HepG2 (cell line): ENCODE measurements at regions not wholly inside any gene's neighbourhood (a gene's known extent, or its start where the extent isn't known, plus 50 kb on each side); places are given as distances from the start of the nearest gene placed in this dataset.

ENCODE experiments used
- ATAC-seq: fragments of 200-7000 bp; cut with Tn5 transposase; 3 replicates; pipeline ENCODE4 v1.9.1; 2020; ENCODE audit warnings: mild to moderate bottlenecking, moderate library complexity
- BruUV-seq: library from RNA; stranded (reverse); fragments of 400-500 nt; replicated peaks from 2 replicates; lab custom pipeline; 2021; lab: Mats Ljungman, UMichigan
- CTCF ChIA-PET: fragments of 300-600 bp; formaldehyde crosslinking; extraction: SDS; loops from one replicate; lab custom pipeline; 2021; ENCODE audit warnings: low total read pairs, inconsistent platforms, low intra/inter-chr PET ratio; lab: Yijun Ruan, JAX
- POLR2A ChIA-PET: fragments of 350-600 bp; sonication (Branson Sonifier 250); formaldehyde crosslinking; loops from one replicate; lab custom pipeline; 2020; ENCODE audit warnings: antibody characterized with exemption, inconsistent platforms; lab: Yijun Ruan, JAX
- DNase-seq: peaks from one replicate; pipeline ENCODE4 v3.0.0-alpha.2; 2015; ENCODE audit warnings: low spot score
- FAIRE-seq: peaks from 3 replicates; lab custom pipeline; 2011; peaks lifted over from hg19 to GRCh38; lab: Jason Lieb, UNC
- H2AFZ ChIP-seq: one replicate; pipeline ENCODE4 v1.6.1; 2011; ENCODE audit warnings: low read length, inconsistent platforms
- H3K27ac ChIP-seq: fragments of 300-600 bp; 3 replicates; pipeline ENCODE4 v1.8.0; 2011; ENCODE audit warnings: mixed run types, mild to moderate bottlenecking, mixed read lengths, low read length, inconsistent platforms; ENCODE audit not compliant: insufficient read depth; ENCODE audit errors: extremely low read length
- H3K27me3 ChIP-seq, 2 experiments: fragments of 200-600 bp in 1 of 2; 2 replicates in 1 of 2; 3 replicates in 1 of 2; pipeline versions ENCODE4 v1.6.0 to v1.8.0; 2011; ENCODE audit warnings: low read length in 2 of 2, mild to moderate bottlenecking in 2 of 2, moderate library complexity in 2 of 2, inconsistent platforms in 1 of 2; ENCODE audit not compliant: insufficient read depth in 2 of 2, control insufficient read depth in 1 of 2
- H3K36me3 ChIP-seq, 2 experiments: fragments of 200-600 bp in 1 of 2; replicated peaks in 1 of 2; 2 replicates in 1 of 2; 3 replicates in 1 of 2; pipeline versions ENCODE4 v1.5.1 to v1.8.0; 2011; ENCODE audit warnings: low read length in 2 of 2, inconsistent platforms in 1 of 2; ENCODE audit not compliant: insufficient read depth in 2 of 2, control insufficient read depth in 1 of 2
- H3K4me1 ChIP-seq: 2 replicates; pipeline ENCODE4 v1.5.1; 2012; ENCODE audit warnings: low read length, inconsistent platforms; ENCODE audit not compliant: insufficient read depth
- H3K4me2 ChIP-seq: 2 replicates; pipeline ENCODE4 v1.6.0; 2011; ENCODE audit warnings: low read depth, low read length, inconsistent platforms
- H3K4me3 ChIP-seq, 3 experiments: fragments of 200-600 bp in 1 of 3; sonication (generic), shearing (Covaris generic) in 1 of 3; replicated peaks in 1 of 3; 2 replicates each; pipeline ENCODE4 v1.5.1; 2011 to 2016; ENCODE audit warnings: low read length in 3 of 3, inconsistent platforms in 2 of 3, low read depth in 2 of 3, mild to moderate bottlenecking in 2 of 3, control low read depth in 1 of 3, mixed read lengths in 1 of 3; ENCODE audit not compliant: insufficient read depth in 1 of 3
- H3K79me2 ChIP-seq: one replicate; pipeline ENCODE4 v1.6.1; 2011; ENCODE audit warnings: low read length, inconsistent platforms; ENCODE audit not compliant: insufficient read depth
- H3K9ac ChIP-seq: 2 replicates; pipeline ENCODE4 v1.6.0; 2011; ENCODE audit warnings: mild to moderate bottlenecking, low read depth, low read length, inconsistent platforms; ENCODE audit not compliant: insufficient read depth
- H3K9me3 ChIP-seq: 2 replicates; pipeline ENCODE4 v1.5.1; 2012; ENCODE audit warnings: mild to moderate bottlenecking, low read length
- H4K20me1 ChIP-seq: 2 replicates; pipeline ENCODE4 v1.6.0; 2011; ENCODE audit warnings: inconsistent platforms, mild to moderate bottlenecking, low read length, moderate library complexity; ENCODE audit not compliant: insufficient read depth
- FOXK2 ChIP-seq: fragments of 450-650 bp; IDR thresholded peaks from 2 replicates; pipeline ENCODE4 v1.6.1; 2016
- MLX ChIP-seq: IDR thresholded peaks from 2 replicates; pipeline ENCODE4 v1.6.1; 2016
- NFE2L1 ChIP-seq: sonication (generic); formaldehyde crosslinking; IDR thresholded peaks from 2 replicates; pipeline ENCODE4 v1.4.0; 2020; ENCODE audit warnings: missing genetic modification reagents, mild to moderate bottlenecking, borderline replicate concordance
- TRIM24 ChIP-seq: sonication (generic); formaldehyde crosslinking; IDR thresholded peaks from 2 replicates; pipeline ENCODE4 v1.8.0; 2022; ENCODE audit warnings: mild to moderate bottlenecking, missing genetic modification reagents
- ZBTB4 ChIP-seq: sonication (generic); formaldehyde crosslinking; IDR thresholded peaks from 2 replicates; pipeline ENCODE4 v1.4.0; 2020; ENCODE audit warnings: missing genetic modification reagents, mild to moderate bottlenecking, borderline replicate concordance
- WGBS: methylation state at CpG from one replicate; pipeline ENCODE4 v1.1.6; 2017; ENCODE audit warnings: low lambda C conversion rate; 5-methylcytosine and 5-hydroxymethylcytosine counted together
- in situ Hi-C: cut with HindIII; loops from 2 replicates; pipeline ENCODE4 v1.10.0; 2017; ENCODE audit warnings: low pct_unique_long_range_greater_than_20kb; ENCODE audit not compliant: extremely low pct_ligation_motif_present
- intact Hi-C: fragments of 100-400 bp; cut with micrococcal nuclease; formaldehyde crosslinking; loops from one replicate; pipeline ENCODE4 v1.10.0; 2022; ENCODE audit not compliant: unreplicated experiment
- TF ChIP-seq, protein P1 (sequence below): sonication (generic); formaldehyde crosslinking; IDR thresholded peaks from 2 replicates; pipeline ENCODE4 v1.8.1; 2022; ENCODE audit warnings: mild to moderate bottlenecking, missing genetic modification reagents
- TF ChIP-seq, protein P2 (sequence below): sonication (generic); formaldehyde crosslinking; IDR thresholded peaks from 2 replicates; pipeline ENCODE4 v1.4.0; 2020; ENCODE audit warnings: mild to moderate bottlenecking, missing genetic modification reagents
- TF ChIP-seq, protein P3 (sequence below), 2 experiments: sonication (generic) in 1 of 2; formaldehyde crosslinking in 1 of 2; IDR thresholded peaks; 2 replicates each; pipeline versions ENCODE4 v1.4.0 to v1.6.1; 2016 to 2020; ENCODE audit warnings: borderline replicate concordance in 1 of 2, low read depth in 1 of 2, mild to moderate bottlenecking in 1 of 2, missing genetic modification reagents in 1 of 2

DNA sequence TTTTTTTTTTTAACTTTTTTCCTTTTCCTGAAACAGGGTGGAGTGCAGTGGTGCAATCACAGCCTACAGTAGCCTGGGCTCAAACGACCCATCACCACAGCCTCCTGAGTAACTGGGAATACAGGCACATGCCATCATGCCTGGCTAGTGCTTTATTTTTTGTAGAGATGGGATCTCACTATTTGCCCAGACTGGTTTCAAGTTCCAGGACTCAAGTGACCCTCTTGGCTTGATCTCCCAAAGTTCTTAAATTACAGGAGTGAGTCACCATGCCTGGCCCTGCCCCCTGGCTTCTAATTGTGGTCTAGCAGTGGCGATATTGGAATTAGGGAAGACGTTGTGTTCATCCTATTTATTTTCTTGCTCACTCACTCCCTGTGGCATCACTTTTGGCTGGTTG lies 1138.4 kb downstream of the SI start:
- no peak overlapping the region for H3K4me3 ChIP-seq
- no peak overlapping the region for H3K27ac ChIP-seq
- no peaks in the 10 kb centered on the region for H3K4me1 ChIP-seq
- no peak overlapping the region for H3K9ac ChIP-seq
- no peak for TF ChIP-seq TRIM24 (CRISPR knock-in tag)
- TF ChIP-seq NFE2L1 (CRISPR knock-in tag): no peak
- TF ChIP-seq MLX (CRISPR knock-in tag): no peak
- TF ChIP-seq, protein P1, sequence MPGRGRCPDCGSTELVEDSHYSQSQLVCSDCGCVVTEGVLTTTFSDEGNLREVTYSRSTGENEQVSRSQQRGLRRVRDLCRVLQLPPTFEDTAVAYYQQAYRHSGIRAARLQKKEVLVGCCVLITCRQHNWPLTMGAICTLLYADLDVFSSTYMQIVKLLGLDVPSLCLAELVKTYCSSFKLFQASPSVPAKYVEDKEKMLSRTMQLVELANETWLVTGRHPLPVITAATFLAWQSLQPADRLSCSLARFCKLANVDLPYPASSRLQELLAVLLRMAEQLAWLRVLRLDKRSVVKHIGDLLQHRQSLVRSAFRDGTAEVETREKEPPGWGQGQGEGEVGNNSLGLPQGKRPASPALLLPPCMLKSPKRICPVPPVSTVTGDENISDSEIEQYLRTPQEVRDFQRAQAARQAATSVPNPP (CRISPR knock-in tag): no peak
- no peak for TF ChIP-seq ZBTB4 (CRISPR knock-in tag)
- TF ChIP-seq, protein P2, sequence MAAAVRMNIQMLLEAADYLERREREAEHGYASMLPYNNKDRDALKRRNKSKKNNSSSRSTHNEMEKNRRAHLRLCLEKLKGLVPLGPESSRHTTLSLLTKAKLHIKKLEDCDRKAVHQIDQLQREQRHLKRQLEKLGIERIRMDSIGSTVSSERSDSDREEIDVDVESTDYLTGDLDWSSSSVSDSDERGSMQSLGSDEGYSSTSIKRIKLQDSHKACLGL: no peak
- TF ChIP-seq, protein P3, sequence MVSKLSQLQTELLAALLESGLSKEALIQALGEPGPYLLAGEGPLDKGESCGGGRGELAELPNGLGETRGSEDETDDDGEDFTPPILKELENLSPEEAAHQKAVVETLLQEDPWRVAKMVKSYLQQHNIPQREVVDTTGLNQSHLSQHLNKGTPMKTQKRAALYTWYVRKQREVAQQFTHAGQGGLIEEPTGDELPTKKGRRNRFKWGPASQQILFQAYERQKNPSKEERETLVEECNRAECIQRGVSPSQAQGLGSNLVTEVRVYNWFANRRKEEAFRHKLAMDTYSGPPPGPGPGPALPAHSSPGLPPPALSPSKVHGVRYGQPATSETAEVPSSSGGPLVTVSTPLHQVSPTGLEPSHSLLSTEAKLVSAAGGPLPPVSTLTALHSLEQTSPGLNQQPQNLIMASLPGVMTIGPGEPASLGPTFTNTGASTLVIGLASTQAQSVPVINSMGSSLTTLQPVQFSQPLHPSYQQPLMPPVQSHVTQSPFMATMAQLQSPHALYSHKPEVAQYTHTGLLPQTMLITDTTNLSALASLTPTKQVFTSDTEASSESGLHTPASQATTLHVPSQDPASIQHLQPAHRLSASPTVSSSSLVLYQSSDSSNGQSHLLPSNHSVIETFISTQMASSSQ (IDR thresholded peaks at IDR 0.05; ENCODE audit: low read depth): no peak
- TF ChIP-seq, protein P3 (CRISPR knock-in tag; IDR thresholded peaks at IDR 0.05; ENCODE audit: borderline replicate concordance): no peak
- no peak for TF ChIP-seq FOXK2
- no TSS peak for BruUV-seq
- H2AFZ ChIP-seq: no peak overlapping the region
- ATAC-seq (no peak), DNase-seq (no peak), FAIRE-seq (no peak)
- ChIA-PET POLR2A (no interaction called here), CTCF (no interaction called here)
- no peaks in the 10 kb centered on the region for H3K27me3 ChIP-seq
- in situ Hi-C loops (no loop called here), intact Hi-C loops (no loop called here)
- H3K36me3 ChIP-seq: no peaks in the 10 kb centered on the region
- no peaks in the 10 kb centered on the region for H3K9me3 ChIP-seq
- H4K20me1 ChIP-seq: no peaks in the 10 kb centered on the region
- WGBS: 0% methylated on average over 3 of the region's 3 CpGs
- H3K79me2 ChIP-seq: no peaks in the 10 kb centered on the region
- no peak overlapping the region for H3K4me2 ChIP-seq
